Trophoblast cell (in vitro differentiated cells and primary cell): ENCODE measurements at regions not wholly inside any gene's neighbourhood (a gene's known extent, or its start where the extent isn't known, plus 50 kb on each side); places are given as distances from the start of the nearest gene placed in this dataset.
"Not testable (repeated sequence)": the region's sequence is repeated elsewhere in the genome, so short reads cannot be mapped to it uniquely, and the experiment has no call there.

Source experiments
- DNase-seq, 2 donors: peaks; one replicate each; pipeline ENCODE4 v3.0.0-alpha.2; 2016
- H2AFZ ChIP-seq: 2 replicates; pipeline ENCODE4 v1.6.1; 2013; ENCODE audit warnings: low read length, moderate library complexity, mild to moderate bottlenecking; ENCODE audit not compliant: insufficient read depth, poor library complexity
- H2AK5ac ChIP-seq: 2 replicates; pipeline ENCODE4 v1.6.1; 2013; ENCODE audit warnings: mild to moderate bottlenecking, low read length
- H2BK120ac ChIP-seq: 2 replicates; pipeline ENCODE4 v1.6.1; 2013; ENCODE audit warnings: low read length, mild to moderate bottlenecking, moderate library complexity; ENCODE audit not compliant: insufficient read depth, poor library complexity
- H2BK12ac ChIP-seq: 2 replicates; pipeline ENCODE4 v1.6.1; 2013; ENCODE audit warnings: mild to moderate bottlenecking, low read length, moderate library complexity
- H2BK5ac ChIP-seq: 2 replicates; pipeline ENCODE4 v1.6.1; 2013; ENCODE audit warnings: low read length, low read depth, moderate library complexity, mild to moderate bottlenecking; ENCODE audit not compliant: poor library complexity
- H3K14ac ChIP-seq: 2 replicates; pipeline ENCODE4 v1.6.1; 2013; ENCODE audit warnings: mild to moderate bottlenecking, low read length
- H3K18ac ChIP-seq: 2 replicates; pipeline ENCODE4 v1.6.1; 2013; ENCODE audit warnings: mild to moderate bottlenecking, low read length
- H3K23ac ChIP-seq: 2 replicates; pipeline ENCODE4 v1.6.1; 2013; ENCODE audit warnings: low read length
- H3K27ac ChIP-seq: 2 replicates; pipeline ENCODE4 v1.5.1; 2013; ENCODE audit warnings: low read depth, mild to moderate bottlenecking, inconsistent platforms, low read length, moderate library complexity
- H3K27me3 ChIP-seq: 2 replicates; pipeline ENCODE4 v1.6.1; 2013; ENCODE audit warnings: inconsistent platforms, mild to moderate bottlenecking, low read length, moderate library complexity; ENCODE audit not compliant: insufficient read depth
- H3K36me3 ChIP-seq, 2 experiments: 1 replicate in 1 of 2; 2 replicates in 1 of 2; pipeline ENCODE4 v1.6.1; 2013; ENCODE audit warnings: low read length in 2 of 2, mild to moderate bottlenecking in 2 of 2, moderate library complexity in 1 of 2; ENCODE audit not compliant: insufficient read depth in 2 of 2, control insufficient read depth in 1 of 2
- H3K4ac ChIP-seq: 2 replicates; pipeline ENCODE4 v1.6.1; 2013; ENCODE audit warnings: low read depth, mild to moderate bottlenecking, low read length, moderate library complexity
- H3K4me1 ChIP-seq, 2 experiments: 1 replicate in 1 of 2; 2 replicates in 1 of 2; pipeline ENCODE4 v1.6.1; 2013; ENCODE audit warnings: low read length in 2 of 2, mild to moderate bottlenecking in 2 of 2, moderate library complexity in 1 of 2; ENCODE audit not compliant: insufficient read depth in 2 of 2, control insufficient read depth in 1 of 2
- H3K4me2 ChIP-seq: 2 replicates; pipeline ENCODE4 v1.6.1; 2013; ENCODE audit warnings: inconsistent platforms, mild to moderate bottlenecking, low read length, moderate library complexity
- H3K4me3 ChIP-seq: 2 replicates; pipeline ENCODE4 v1.5.1; 2013; ENCODE audit warnings: mild to moderate bottlenecking, low read depth, low read length, inconsistent platforms
- H3K79me1 ChIP-seq: one replicate; pipeline ENCODE4 v1.6.1; 2013; ENCODE audit warnings: low read length
- H3K79me2 ChIP-seq: 2 replicates; pipeline ENCODE4 v1.6.1; 2013; ENCODE audit warnings: low read length, mild to moderate bottlenecking; ENCODE audit not compliant: control insufficient read depth, insufficient read depth, poor library complexity
- H3K9ac ChIP-seq: 2 replicates; pipeline ENCODE4 v1.6.1; 2013; ENCODE audit warnings: mild to moderate bottlenecking, low read length
- H3K9me3 ChIP-seq: 2 replicates; pipeline ENCODE4 v1.6.1; 2013; ENCODE audit warnings: low read depth, mild to moderate bottlenecking, control low read depth, inconsistent platforms, low read length; ENCODE audit not compliant: insufficient read depth
- H4K12ac ChIP-seq: 2 replicates; pipeline ENCODE4 v1.6.1; 2013; ENCODE audit warnings: low read depth, mild to moderate bottlenecking, low read length, moderate library complexity
- H4K8ac ChIP-seq: 2 replicates; pipeline ENCODE4 v1.6.1; 2013; ENCODE audit warnings: low read depth, mild to moderate bottlenecking, low read length, moderate library complexity
- H4K91ac ChIP-seq: one replicate; pipeline ENCODE4 v1.6.1; 2013; ENCODE audit warnings: low read depth, mild to moderate bottlenecking, low read length, moderate library complexity
- WGBS: extraction: QIAGEN DNeasy Blood & Tissue Kit; methylation state at CpG from one replicate; pipeline ENCODE4 v1.1.7; 2013; ENCODE audit warnings: missing lambda C conversion rate; ENCODE audit not compliant: insufficient read length, insufficient coverage; ENCODE audit errors: extremely low coverage; 5-methylcytosine and 5-hydroxymethylcytosine counted together

- H3K79me1 ChIP-seq, result no peaks in the 10 kb centered on the region
- no peak overlapping the region for H2BK12ac ChIP-seq
- H3K18ac ChIP-seq, result no peak overlapping the region
- H4K8ac ChIP-seq, result no peak overlapping the region
- no peak overlapping the region for H2BK5ac ChIP-seq
- H3K9me3 ChIP-seq, result no peaks in the 10 kb centered on the region
- H3K27ac ChIP-seq, result no peak overlapping the region
- H3K36me3 ChIP-seq, result no peaks in the 10 kb centered on the region
- no CpG with 5 or more reads among the region's 2 CpGs for WGBS
- H2BK120ac ChIP-seq, result no peak overlapping the region
- H3K4me2 ChIP-seq, result no peak overlapping the region
- no peaks in the 10 kb centered on the region for H3K79me2 ChIP-seq
- H3K9ac ChIP-seq, result no peak overlapping the region
- DNase-seq, result no peak
- H3K4me3 ChIP-seq, result no peak overlapping the region
- no peak overlapping the region for H2AFZ ChIP-seq
- H3K4ac ChIP-seq, result no peak overlapping the region
- H2AK5ac ChIP-seq, result no peak overlapping the region
- H3K27me3 ChIP-seq, result no peaks in the 10 kb centered on the region
- H3K23ac ChIP-seq, result no peak overlapping the region
- H4K91ac ChIP-seq, result no peak overlapping the region
- H3K14ac ChIP-seq, result no peak overlapping the region
- no peaks in the 10 kb centered on the region for H3K4me1 ChIP-seq
- H4K12ac ChIP-seq, result no peak overlapping the region
These were observed 1244.7 kb downstream of the STIM2 start for GRCh38 chr4:28105271-28105859.

- no peak overlapping the region for H2BK12ac ChIP-seq
- WGBS, result no CpG with 5 or more reads among the region's 1 CpG
- H3K36me3 ChIP-seq, result no peaks in the 10 kb centered on the region
- no peak overlapping the region for H4K12ac ChIP-seq
- H3K18ac ChIP-seq, result no peak overlapping the region
- no peaks in the 10 kb centered on the region for H3K79me1 ChIP-seq
- H3K4me3 ChIP-seq, result no peak overlapping the region
- no peak overlapping the region for H3K4ac ChIP-seq
- no peak overlapping the region for H3K27ac ChIP-seq
- DNase-seq, result no peak
- no peaks in the 10 kb centered on the region for H3K27me3 ChIP-seq
- no peak overlapping the region for H3K4me2 ChIP-seq
- no peak overlapping the region for H3K23ac ChIP-seq
- H3K4me1 ChIP-seq, result no peaks in the 10 kb centered on the region
- no peaks in the 10 kb centered on the region for H3K9me3 ChIP-seq
- no peak overlapping the region for H2AFZ ChIP-seq
- no peaks in the 10 kb centered on the region for H3K79me2 ChIP-seq
- no peak overlapping the region for H2AK5ac ChIP-seq
- H2BK5ac ChIP-seq, result no peak overlapping the region
- H2BK120ac ChIP-seq, result no peak overlapping the region
- H4K91ac ChIP-seq, result no peak overlapping the region
- H3K14ac ChIP-seq, result no peak overlapping the region
- H3K9ac ChIP-seq, result no peak overlapping the region
- H4K8ac ChIP-seq, result no peak overlapping the region
These were observed 1245.5 kb downstream of the STIM2 start for GRCh38 chr4:28106155-28106554.

GRCh38 chr4:28109801-28110200, 1249.2 kb downstream of the STIM2 start:
- Histone ChIP-seq H3K9me3 (no peaks in the 10 kb centered on the region), H2AFZ (no peak overlapping the region), H3K79me1 (no peaks in the 10 kb centered on the region), H3K4ac (no peak overlapping the region), H3K14ac (no peak overlapping the region), H3K9ac (no peak overlapping the region), H4K12ac (no peak overlapping the region), H2AK5ac (no peak overlapping the region), H3K36me3 (no peaks in the 10 kb centered on the region), H2BK120ac (no peak overlapping the region), H3K79me2 (no peaks in the 10 kb centered on the region), H3K4me3 (no peak overlapping the region), H3K23ac (no peak overlapping the region), H3K27me3 (no peaks in the 10 kb centered on the region), H3K27ac (no peak overlapping the region), H2BK12ac (no peak overlapping the region), H3K4me1 (no peaks in the 10 kb centered on the region), H2BK5ac (no peak overlapping the region), H4K8ac (no peak overlapping the region), H3K4me2 (no peak overlapping the region), H4K91ac (no peak overlapping the region), H3K18ac (no peak overlapping the region)
- no peak for DNase-seq

- H3K9ac ChIP-seq, H3K14ac ChIP-seq, H2BK12ac ChIP-seq, H4K8ac ChIP-seq, H2AFZ ChIP-seq, H2BK5ac ChIP-seq, H3K4me2 ChIP-seq, H3K4me1 ChIP-seq, H3K23ac ChIP-seq, H3K4ac ChIP-seq, DNase-seq, H3K27ac ChIP-seq, H3K79me2 ChIP-seq, H2AK5ac ChIP-seq, H3K9me3 ChIP-seq, H4K91ac ChIP-seq, H3K18ac ChIP-seq, H2BK120ac ChIP-seq, H3K79me1 ChIP-seq, H4K12ac ChIP-seq, H3K27me3 ChIP-seq, H3K4me3 ChIP-seq, H3K36me3 ChIP-seq: not testable (repeated sequence)
- WGBS, result no CpG with 5 or more reads among the region's 29 CpGs
These were observed 1252.2 kb downstream of the STIM2 start for GRCh38 chr4:28112691-28113335.
